A549 (cell line): ENCODE measurements at regions not wholly inside any gene's neighbourhood (a gene's known extent, or its start where the extent isn't known, plus 50 kb on each side); places are given as distances from the start of the nearest gene placed in this dataset.

Experiments
- ATAC-seq, 2 experiments: fragments of 200-7000 bp in 1 of 2; fragments of >200 bp in 1 of 2; cut with Nextera tagmentation in 1 of 2; cut with Tn5 transposase in 1 of 2; 3 replicates each; pipeline versions ENCODE4 v1.8.0 to v1.9.1; 2018 to 2020; ENCODE audit warnings: mild to moderate bottlenecking in 1 of 2, moderate library complexity in 1 of 2
- CTCF ChIA-PET: fragments of 300-600 bp; sonication (Branson Sonifier 250); formaldehyde crosslinking; extraction: SDS; loops from one replicate; lab custom pipeline; 2021; ENCODE audit warnings: antibody characterized with exemption, inconsistent platforms; lab: Yijun Ruan, JAX
- POLR2A ChIA-PET: fragments of 350-600 bp; formaldehyde crosslinking; extraction: SDS; loops from one replicate; lab custom pipeline; 2021; ENCODE audit warnings: antibody characterized with exemption, inconsistent platforms; lab: Yijun Ruan, JAX
- DNase-seq, 2 experiments: peaks; one replicate each; pipeline versions ENCODE4 v3.0.0 to v3.0.0-alpha.2; 2011 to 2016; ENCODE audit warnings: low read depth in 1 of 2, low spot score in 1 of 2
- FAIRE-seq: peaks from 2 replicates; lab custom pipeline; 2011; peaks lifted over from hg19 to GRCh38; lab: Jason Lieb, UNC
- H3K27ac ChIP-seq, 2 experiments: fragments of >200 bp; sonication (Bioruptor Twin); formaldehyde crosslinking; 3 replicates each; pipeline ENCODE4 v1.5.1; 2016 to 2017
- H3K4me1 ChIP-seq: fragments of >200 bp; sonication (Bioruptor Twin); formaldehyde crosslinking; 3 replicates; pipeline ENCODE4 v1.6.1; 2016
- H3K4me2 ChIP-seq: fragments of >200 bp; sonication (Bioruptor Twin); formaldehyde crosslinking; 3 replicates; pipeline ENCODE4 v1.6.1; 2016
- H3K4me3 ChIP-seq: fragments of >200 bp; sonication (Bioruptor Twin); formaldehyde crosslinking; 3 replicates; pipeline ENCODE4 v1.5.1; 2016
- H3K9me3 ChIP-seq: fragments of >200 bp; sonication (Bioruptor Twin); formaldehyde crosslinking; 3 replicates; pipeline ENCODE4 v1.6.1; 2016
- CBX8 ChIP-seq: fragments of 200-600 bp; sonication (generic); IDR thresholded peaks from 2 replicates; pipeline ENCODE4 v1.6.1; 2016
- CHD2 ChIP-seq: fragments of 150-350 bp; IDR thresholded peaks from 2 replicates; pipeline ENCODE4 v1.6.1; 2014; ENCODE audit warnings: low read length; ENCODE audit not compliant: partially characterized antibody
- CTCF ChIP-seq: fragments of >200 bp; sonication (Bioruptor Twin); formaldehyde crosslinking; IDR thresholded peaks from 3 replicates; pipeline ENCODE4 v1.5.1; 2016
- EHF ChIP-seq: fragments of 250-450 bp; sonication (Bioruptor Pico); IDR thresholded peaks from 2 replicates; pipeline ENCODE4 v1.5.0; 2020; ENCODE audit warnings: mild to moderate bottlenecking
- EHMT2 ChIP-seq: fragments of 200-600 bp; sonication (generic); IDR thresholded peaks from 2 replicates; pipeline ENCODE4 v1.6.1; 2016; ENCODE audit warnings: antibody characterized with exemption, low read depth, mild to moderate bottlenecking, moderate library complexity
- ESRRA ChIP-seq: fragments of 150-350 bp; IDR thresholded peaks from 2 replicates; pipeline ENCODE4 v1.6.1; 2014; ENCODE audit warnings: mild to moderate bottlenecking, low read length, borderline replicate concordance
- FOSL2 ChIP-seq, 2 experiments: fragments of 450-650 bp in 1 of 2; fragments of >200 bp in 1 of 2; sonication (Bioruptor Twin) in 1 of 2; formaldehyde crosslinking; IDR thresholded peaks; 2 replicates each; pipeline versions ENCODE4 v1.5.0 to v1.6.1; 2016 to 2020; ENCODE audit warnings: mild to moderate bottlenecking in 1 of 2, moderate library complexity in 1 of 2
- FOXS1 ChIP-seq: fragments of 250-450 bp; sonication (Bioruptor Pico); IDR thresholded peaks from 2 replicates; pipeline ENCODE4 v1.5.0; 2020; ENCODE audit warnings: mild to moderate bottlenecking, moderate library complexity
- HDAC2 ChIP-seq: fragments of 200-600 bp; sonication (generic); IDR thresholded peaks from 2 replicates; pipeline ENCODE4 v1.6.1; 2016
- HMGXB4 ChIP-seq: fragments of 250-450 bp; sonication (Bioruptor Pico); IDR thresholded peaks from 2 replicates; pipeline ENCODE4 v1.5.0; 2021; ENCODE audit warnings: mild to moderate bottlenecking, moderate library complexity, borderline replicate concordance
- JUNB ChIP-seq: fragments of >200 bp; sonication (Bioruptor Twin); formaldehyde crosslinking; IDR thresholded peaks from 2 replicates; pipeline ENCODE4 v1.6.1; 2016
- NR3C1 ChIP-seq: fragments of >200 bp; sonication (Bioruptor Twin); formaldehyde crosslinking; IDR thresholded peaks from 3 replicates; pipeline ENCODE4 v1.6.1; 2017
- PHF8 ChIP-seq: fragments of 200-600 bp; sonication (generic); IDR thresholded peaks from 2 replicates; pipeline ENCODE4 v1.6.1; 2016; ENCODE audit warnings: low read depth, mild to moderate bottlenecking, antibody characterized with exemption, moderate library complexity, borderline replicate concordance
- RCOR1 ChIP-seq: fragments of 150-350 bp; IDR thresholded peaks from 2 replicates; pipeline ENCODE4 v1.6.1; 2014; ENCODE audit warnings: antibody characterized with exemption, low read length, low read depth
- TP53 ChIP-seq: fragments of 250-450 bp; sonication (Bioruptor Pico); IDR thresholded peaks from 2 replicates; pipeline ENCODE4 v1.5.0; 2021; ENCODE audit warnings: mild to moderate bottlenecking, moderate library complexity
- ZFP36 ChIP-seq: fragments of 450-650 bp; IDR thresholded peaks from 2 replicates; pipeline ENCODE4 v1.6.1; 2014; ENCODE audit warnings: borderline replicate concordance; ENCODE audit not compliant: partially characterized antibody
- ZSCAN20 ChIP-seq: fragments of 250-450 bp; sonication (Bioruptor Pico); IDR thresholded peaks from 2 replicates; pipeline ENCODE4 v1.8.0; 2022; ENCODE audit warnings: mild to moderate bottlenecking, moderate library complexity
- WGBS: methylation state at CpG from one replicate; pipeline ENCODE4 v1.1.6; 2017; ENCODE audit errors: missing lambda C conversion rate; 5-methylcytosine and 5-hydroxymethylcytosine counted together
- TF ChIP-seq, protein P1 (sequence below): IDR thresholded peaks from 2 replicates; pipeline ENCODE4 v1.6.1; 2012; ENCODE audit warnings: low read depth, borderline replicate concordance
- TF ChIP-seq, protein P2 (sequence below): fragments of 150-350 bp; IDR thresholded peaks from 2 replicates; pipeline ENCODE4 v1.6.1; 2014; ENCODE audit warnings: low read depth, mild to moderate bottlenecking, low read length

DNA sequence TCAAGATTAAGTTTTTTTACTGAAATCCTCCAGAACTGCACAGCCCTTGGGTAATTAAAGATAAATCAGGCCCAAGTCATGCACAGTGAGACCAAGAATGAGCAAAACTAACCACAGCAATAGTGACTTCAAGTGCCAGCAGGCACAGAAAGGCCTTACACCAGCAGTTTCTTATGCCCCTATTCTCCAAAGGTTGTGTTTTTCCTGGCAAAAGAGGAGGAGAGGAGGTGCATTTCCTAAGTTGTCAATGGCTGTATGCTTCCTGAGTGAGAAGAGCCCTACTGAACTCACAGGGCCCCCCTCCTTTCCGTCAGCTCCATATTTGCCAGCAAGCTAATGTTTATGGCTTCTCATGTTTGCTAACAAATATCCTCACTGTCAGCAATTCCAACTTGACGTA lies 418.7 kb upstream of the INTU start:
- H3K4me2 ChIP-seq: no peak overlapping the region
- ChIA-PET POLR2A (no interaction called here), CTCF (interaction anchor here (0.7 kb wide), 1 partner anchor 1898 kb away, joined by 3 read pairs; no protein-coding TSS in a partner anchor)
- no peaks in the 10 kb centered on the region for H3K4me1 ChIP-seq
- TF ChIP-seq EHMT2: no peak
- TF ChIP-seq CBX8: no peak
- no peak for TF ChIP-seq FOSL2 (IDR thresholded peaks at IDR 0.05)
- TF ChIP-seq FOSL2 (CRISPR knock-in tag; IDR thresholded peaks at IDR 0.05): no peak
- no peak for TF ChIP-seq FOXS1 (CRISPR knock-in tag)
- no peak for TF ChIP-seq JUNB
- no peak for TF ChIP-seq HMGXB4 (CRISPR knock-in tag)
- no peak for TF ChIP-seq TP53
- TF ChIP-seq ZSCAN20: no peak
- ATAC-seq (no peak), FAIRE-seq (no peak), DNase-seq (no peak)
- WGBS: 30% methylated on average over 2 of the region's 2 CpGs
- H3K27ac ChIP-seq: no peak overlapping the region
- H3K4me3 ChIP-seq: no peak overlapping the region
- H3K9me3 ChIP-seq: no peaks in the 10 kb centered on the region

DNA sequence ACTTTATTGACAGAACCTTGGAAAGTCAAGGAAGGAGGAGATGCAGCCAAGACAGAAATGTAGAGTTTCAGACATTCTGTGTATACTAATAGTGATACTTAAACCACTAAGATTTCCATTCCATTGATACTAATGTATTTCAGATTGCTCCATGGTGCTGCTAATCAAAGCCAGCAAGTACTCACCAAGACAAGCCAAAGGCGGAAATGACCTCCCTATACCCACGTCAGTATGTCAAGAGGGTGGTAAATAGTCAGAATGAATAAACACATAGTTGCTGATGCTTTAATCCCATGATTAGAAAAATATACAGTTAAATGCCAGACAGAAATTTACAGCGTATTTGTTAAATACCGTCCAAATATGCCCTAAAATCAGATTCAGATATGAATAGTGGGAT lies 417.8 kb upstream of the INTU start:
- ATAC-seq: no peak
- Histone ChIP-seq H3K4me3 (no peak overlapping the region), H3K4me1 (no peaks in the 10 kb centered on the region), H3K27ac (no peak overlapping the region), H3K4me2 (no peak overlapping the region)
- FAIRE-seq: no peak
- POLR2A ChIA-PET: no interaction called here
- TF ChIP-seq, protein P1, sequence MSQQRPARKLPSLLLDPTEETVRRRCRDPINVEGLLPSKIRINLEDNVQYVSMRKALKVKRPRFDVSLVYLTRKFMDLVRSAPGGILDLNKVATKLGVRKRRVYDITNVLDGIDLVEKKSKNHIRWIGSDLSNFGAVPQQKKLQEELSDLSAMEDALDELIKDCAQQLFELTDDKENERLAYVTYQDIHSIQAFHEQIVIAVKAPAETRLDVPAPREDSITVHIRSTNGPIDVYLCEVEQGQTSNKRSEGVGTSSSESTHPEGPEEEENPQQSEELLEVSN: no peak
- no peak for TF ChIP-seq FOXS1 (CRISPR knock-in tag)
- TF ChIP-seq HDAC2: no peak
- TF ChIP-seq, all 56 proteins: peak for 0
- WGBS: 13% methylated on average over 4 of the region's 4 CpGs
- DNase-seq: no peak
- H3K9me3 ChIP-seq: no peaks in the 10 kb centered on the region
- CTCF ChIA-PET: no interaction called here

DNA sequence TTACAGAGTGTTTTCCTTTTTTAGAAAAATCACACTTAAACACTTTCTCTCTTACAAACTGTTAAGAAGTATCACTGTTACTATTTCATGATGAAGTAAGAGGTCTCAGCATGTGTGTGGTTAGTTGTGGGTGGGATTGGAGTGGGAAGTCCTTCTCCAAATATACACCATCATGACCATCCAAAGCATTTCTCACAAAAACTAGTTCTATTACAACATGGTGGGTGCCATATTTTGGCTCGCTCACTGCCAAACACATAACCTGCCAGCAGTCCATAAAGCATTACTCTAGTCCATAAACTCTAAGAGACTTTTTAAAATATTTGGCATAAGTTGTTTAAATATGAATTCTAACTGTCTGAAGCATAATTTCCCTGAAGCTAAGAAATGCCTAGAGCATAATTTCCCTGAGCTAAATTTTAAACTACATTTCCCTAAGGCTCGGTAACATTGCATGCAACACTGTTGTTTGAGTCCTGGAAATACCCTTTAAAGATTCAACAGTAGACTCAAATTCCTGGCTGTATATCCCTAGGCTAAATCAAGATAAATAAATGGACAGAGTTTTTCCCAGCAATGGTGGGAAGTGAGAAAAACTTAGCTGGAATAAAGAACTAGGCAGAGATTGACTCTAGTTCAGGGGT lies 415.0 kb upstream of the INTU start:
- WGBS: 8% methylated on average over 2 of the region's 2 CpGs
- TF ChIP-seq CHD2 (no peak), HMGXB4 (CRISPR knock-in tag) (no peak), ESRRA (no peak), EHF (CRISPR knock-in tag) (no peak), NR3C1 (no peak), PHF8 (no peak), CTCF (no peak), ZFP36 (no peak), HDAC2 (no peak), RCOR1 (no peak)
- TF ChIP-seq, protein P2, sequence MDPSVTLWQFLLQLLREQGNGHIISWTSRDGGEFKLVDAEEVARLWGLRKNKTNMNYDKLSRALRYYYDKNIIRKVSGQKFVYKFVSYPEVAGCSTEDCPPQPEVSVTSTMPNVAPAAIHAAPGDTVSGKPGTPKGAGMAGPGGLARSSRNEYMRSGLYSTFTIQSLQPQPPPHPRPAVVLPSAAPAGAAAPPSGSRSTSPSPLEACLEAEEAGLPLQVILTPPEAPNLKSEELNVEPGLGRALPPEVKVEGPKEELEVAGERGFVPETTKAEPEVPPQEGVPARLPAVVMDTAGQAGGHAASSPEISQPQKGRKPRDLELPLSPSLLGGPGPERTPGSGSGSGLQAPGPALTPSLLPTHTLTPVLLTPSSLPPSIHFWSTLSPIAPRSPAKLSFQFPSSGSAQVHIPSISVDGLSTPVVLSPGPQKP: no peak
- Histone ChIP-seq H3K4me2 (no peak overlapping the region), H3K27ac (no peak overlapping the region), H3K9me3 (no peaks in the 10 kb centered on the region), H3K4me3 (no peak overlapping the region), H3K4me1 (no peaks in the 10 kb centered on the region)
- CTCF ChIA-PET: no interaction called here
- ATAC-seq (no peak), DNase-seq (no peak), FAIRE-seq (no peak)
- POLR2A ChIA-PET: no interaction called here
